ENCODE measurements at regions not wholly inside any gene's neighbourhood (a gene's known extent, or its start where the extent isn't known, plus 50 kb on each side); places are given as distances from the start of the nearest gene placed in this dataset.

DNA sequence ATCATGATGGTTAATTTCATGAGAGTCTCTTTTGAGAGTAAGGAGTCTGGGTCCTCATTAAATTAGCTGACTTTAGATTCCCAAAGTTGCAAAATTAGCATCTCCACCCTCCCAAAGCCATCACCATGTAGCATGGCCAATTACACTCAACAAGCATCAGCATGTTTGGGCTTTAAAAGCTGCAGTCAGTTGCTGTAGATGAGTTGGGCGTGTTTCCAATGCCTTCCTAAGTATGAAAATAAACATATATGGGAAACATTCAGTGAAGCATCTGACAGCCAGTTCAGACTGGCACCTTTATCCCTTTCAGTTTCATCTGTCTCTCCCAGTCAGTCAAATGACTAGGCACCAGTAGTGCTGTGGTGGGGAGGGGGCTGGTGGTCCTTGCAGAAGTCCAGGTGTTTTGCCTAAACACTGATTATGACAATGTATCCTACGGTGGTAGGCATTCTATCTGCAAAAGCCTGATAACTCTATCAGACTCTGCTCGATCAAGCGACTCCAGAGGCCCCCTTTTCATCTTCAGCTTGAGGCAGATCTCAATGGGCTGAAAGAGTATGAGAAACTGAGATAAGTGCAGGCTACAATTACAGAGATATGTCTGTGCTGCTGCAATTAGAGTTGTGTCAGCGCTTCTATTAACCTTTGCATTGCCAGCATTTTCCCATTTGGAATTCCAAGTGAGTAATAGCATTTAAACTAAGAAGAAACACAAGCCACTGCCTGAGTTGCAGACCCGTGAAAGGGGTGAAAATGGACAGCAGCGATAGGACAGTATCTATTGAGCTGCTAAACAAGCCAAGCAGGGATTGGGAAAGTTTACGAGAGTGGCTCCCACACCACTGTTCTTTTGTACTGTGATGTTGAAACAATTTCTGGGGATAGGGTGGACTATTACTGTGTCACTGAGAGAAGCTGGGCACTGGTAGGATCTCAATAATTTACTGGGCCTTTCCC, 67.3 kb upstream of the SPOPL start:
- H3K4me3 ChIP-seq, result no peak overlapping the region
- TF ChIP-seq, protein P1, sequence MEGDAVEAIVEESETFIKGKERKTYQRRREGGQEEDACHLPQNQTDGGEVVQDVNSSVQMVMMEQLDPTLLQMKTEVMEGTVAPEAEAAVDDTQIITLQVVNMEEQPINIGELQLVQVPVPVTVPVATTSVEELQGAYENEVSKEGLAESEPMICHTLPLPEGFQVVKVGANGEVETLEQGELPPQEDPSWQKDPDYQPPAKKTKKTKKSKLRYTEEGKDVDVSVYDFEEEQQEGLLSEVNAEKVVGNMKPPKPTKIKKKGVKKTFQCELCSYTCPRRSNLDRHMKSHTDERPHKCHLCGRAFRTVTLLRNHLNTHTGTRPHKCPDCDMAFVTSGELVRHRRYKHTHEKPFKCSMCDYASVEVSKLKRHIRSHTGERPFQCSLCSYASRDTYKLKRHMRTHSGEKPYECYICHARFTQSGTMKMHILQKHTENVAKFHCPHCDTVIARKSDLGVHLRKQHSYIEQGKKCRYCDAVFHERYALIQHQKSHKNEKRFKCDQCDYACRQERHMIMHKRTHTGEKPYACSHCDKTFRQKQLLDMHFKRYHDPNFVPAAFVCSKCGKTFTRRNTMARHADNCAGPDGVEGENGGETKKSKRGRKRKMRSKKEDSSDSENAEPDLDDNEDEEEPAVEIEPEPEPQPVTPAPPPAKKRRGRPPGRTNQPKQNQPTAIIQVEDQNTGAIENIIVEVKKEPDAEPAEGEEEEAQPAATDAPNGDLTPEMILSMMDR (IDR thresholded peaks at IDR 0.05), result no peak
- H3K27me3 ChIP-seq, result no peaks in the 10 kb centered on the region
- H3K9me3 ChIP-seq, result no peaks in the 10 kb centered on the region
- no peak for DNase-seq (ENCODE audit: low spot score)
- no peak overlapping the region for H3K27ac ChIP-seq
- no peaks in the 10 kb centered on the region for H3K36me3 ChIP-seq
- no peaks in the 10 kb centered on the region for H3K4me1 ChIP-seq

DNA sequence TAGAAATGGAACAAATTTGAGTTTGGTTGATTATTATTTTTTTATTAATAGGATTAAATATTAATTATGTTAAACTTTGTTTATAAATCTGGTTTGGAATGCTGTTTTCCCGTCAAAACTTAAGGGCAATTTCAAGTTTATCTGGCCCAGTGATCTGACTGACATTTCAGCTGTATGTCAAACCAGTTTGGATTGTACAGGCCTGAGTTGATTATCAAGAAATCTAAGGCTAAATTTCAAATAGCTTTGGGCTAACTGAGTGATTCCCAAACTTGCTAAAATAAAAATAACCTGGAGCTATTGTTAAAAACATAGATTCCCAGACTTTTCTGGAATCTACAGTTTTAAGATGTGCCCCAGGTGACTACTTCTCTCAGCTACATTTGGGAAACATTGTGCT, 65.9 kb upstream of the SPOPL start:
- Histone ChIP-seq H3K9me3 (no peaks in the 10 kb centered on the region), H3K4me1 (no peaks in the 10 kb centered on the region), H3K27me3 (no peaks in the 10 kb centered on the region), H3K27ac (no peak overlapping the region), H3K36me3 (no peaks in the 10 kb centered on the region), H3K4me3 (no peak overlapping the region)
- TF ChIP-seq, protein P1 (IDR thresholded peaks at IDR 0.05), result no peak
- no peak for DNase-seq (ENCODE audit: low spot score)

DNA sequence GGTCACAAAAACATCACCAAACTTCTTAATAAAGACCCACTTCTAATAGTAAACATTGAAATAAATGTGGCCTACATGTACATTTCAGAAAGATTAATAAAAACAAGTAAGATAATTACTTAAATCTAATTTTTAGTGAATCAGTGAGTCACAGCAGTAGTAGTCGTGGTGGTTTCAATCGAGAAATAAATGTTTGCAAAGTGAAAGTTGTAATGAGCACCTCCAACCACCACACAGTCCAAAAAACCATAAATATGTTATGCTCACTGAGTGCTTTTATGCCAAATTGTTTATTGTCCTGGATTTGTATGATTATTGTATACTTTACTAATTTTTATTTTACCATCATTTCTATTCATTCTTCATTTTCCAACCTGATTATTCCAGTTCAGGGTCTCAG, 61.8 kb upstream of the SPOPL start:
- H3K4me3 ChIP-seq, result no peak overlapping the region
- no peaks in the 10 kb centered on the region for H3K27me3 ChIP-seq
- H3K9me3 ChIP-seq, result no peaks in the 10 kb centered on the region

GRCh38 chr2:138440759-138441158, 60.8 kb upstream of the SPOPL start:
- TF ChIP-seq, protein P1 (IDR thresholded peaks at IDR 0.05), result no peak
- H3K27me3 ChIP-seq, result no peaks in the 10 kb centered on the region
- no peaks in the 10 kb centered on the region for H3K9me3 ChIP-seq
- no peak overlapping the region for H3K4me3 ChIP-seq
- H3K4me1 ChIP-seq, result no peaks in the 10 kb centered on the region
- H3K27ac ChIP-seq, result no peak overlapping the region
- H3K36me3 ChIP-seq, result no peaks in the 10 kb centered on the region
- no peak for DNase-seq (ENCODE audit: low spot score)

More for the DNA sequence above, 61.8 kb upstream of the SPOPL start:
- Histone ChIP-seq H3K36me3 (no peaks in the 10 kb centered on the region), H3K27ac (no peak overlapping the region), H3K4me1 (no peaks in the 10 kb centered on the region)
- DNase-seq (ENCODE audit: low spot score), result no peak
- TF ChIP-seq, protein P1 (IDR thresholded peaks at IDR 0.05), result no peak

GRCh38 chr2:138441916-138442315, 59.7 kb upstream of the SPOPL start:
- TF ChIP-seq, protein P1 (IDR thresholded peaks at IDR 0.05), result no peak
- no peaks in the 10 kb centered on the region for H3K27me3 ChIP-seq

More at GRCh38 chr2:138441916-138442315, 59.7 kb upstream of the SPOPL start:
- Histone ChIP-seq H3K4me3 (no peak overlapping the region), H3K27ac (no peak overlapping the region), H3K9me3 (no peaks in the 10 kb centered on the region), H3K4me1 (no peaks in the 10 kb centered on the region), H3K36me3 (no peaks in the 10 kb centered on the region)
- DNase-seq (ENCODE audit: low spot score), result no peak
